Tibial nerve (tissue), 3 donors: ENCODE measurements at regions not wholly inside any gene's neighbourhood (a gene's known extent, or its start where the extent isn't known, plus 50 kb on each side); places are given as distances from the start of the nearest gene placed in this dataset.

Experiments
- CTCF ChIP-seq, 5 experiments: fragments of 200-600 bp in 3 of 5; fragments of 450-650 bp in 2 of 5; sonication (generic) in 3 of 5; IDR thresholded peaks; one replicate each; pipeline ENCODE4 v1.5.1; 2016 to 2019; ENCODE audit warnings: antibody characterized with exemption in 5 of 5, mild to moderate bottlenecking in 3 of 5, moderate library complexity in 2 of 5
- POLR2A ChIP-seq, 2 donors: fragments of 450-650 bp; IDR thresholded peaks; one replicate each; pipeline ENCODE4 v1.6.1; 2017; ENCODE audit warnings: antibody characterized with exemption in 2 of 2, mild to moderate bottlenecking in 2 of 2, moderate library complexity in 2 of 2

GRCh38 chr16:51524555-51525373 lies 373.7 kb upstream of the SALL1 start:
- TF ChIP-seq CTCF (IDR thresholded peaks at IDR 0.05), result no peak
- no peak for TF ChIP-seq POLR2A (IDR thresholded peaks at IDR 0.05)
